NCI-H774 (cell line): ENCODE measurements at regions not wholly inside any gene's neighbourhood (a gene's known extent, or its start where the extent isn't known, plus 50 kb on each side); places are given as distances from the start of the nearest gene placed in this dataset.

ENCODE experiments used
- DNase-seq: peaks from one replicate; lab custom pipeline; 2025; lab: John Stamatoyannopoulos, UW

- no peak for DNase-seq
These were observed 52.3 kb upstream of the PIP4K2A start for GRCh38 chr10:22766693-22767092.

GRCh38 chr10:22765660-22766547, 51.5 kb upstream of the PIP4K2A start:
- DNase-seq, result no peak

GRCh38 chr10:22764639-22765038, 50.3 kb upstream of the PIP4K2A start:
- no peak for DNase-seq
